SHP77 treated with DMSO at 0.1 percent for 48 hours (cell line): ENCODE measurements at regions not wholly inside any gene's neighbourhood (a gene's known extent, or its start where the extent isn't known, plus 50 kb on each side); places are given as distances from the start of the nearest gene placed in this dataset.
"Not testable (repeated sequence)": the region's sequence is repeated elsewhere in the genome, so short reads cannot be mapped to it uniquely, and the experiment has no call there.

ENCODE experiments used
- DNase-seq: peaks from one replicate; lab custom pipeline; 2025; lab: John Stamatoyannopoulos, UW

GRCh38 chr3:62926494-62926893 lies 51.3 kb upstream of the CADPS start:
- no peak for DNase-seq

- no peak for DNase-seq
Measured at GRCh38 chr3:62928256-62928655, 53.0 kb upstream of the CADPS start.

DNA sequence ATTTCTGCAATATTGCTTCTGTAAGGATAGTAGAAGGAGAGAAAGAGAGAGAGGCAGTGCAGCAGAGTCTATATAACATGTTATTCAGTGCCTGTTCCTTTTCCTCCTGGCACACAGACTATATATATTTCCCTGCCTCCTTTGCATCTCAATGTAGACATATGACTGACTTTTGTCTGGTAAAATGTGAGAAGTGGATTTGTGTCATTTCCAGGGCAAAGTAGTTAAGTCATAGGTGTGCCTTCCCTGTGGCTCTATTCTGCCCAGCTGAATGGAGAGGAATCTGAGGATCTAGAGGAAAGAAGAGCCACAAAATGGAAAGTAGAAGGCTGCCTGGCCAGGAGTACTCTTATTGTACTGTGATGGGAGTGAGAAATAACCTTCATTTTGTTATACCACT lies 54.6 kb upstream of the CADPS start:
- DNase-seq: no peak

GRCh38 chr3:62935793-62936192 lies 60.6 kb upstream of the CADPS start:
- DNase-seq: no peak

GRCh38 chr3:62936626-62937254 lies 61.5 kb upstream of the CADPS start:
- DNase-seq: no peak

DNA sequence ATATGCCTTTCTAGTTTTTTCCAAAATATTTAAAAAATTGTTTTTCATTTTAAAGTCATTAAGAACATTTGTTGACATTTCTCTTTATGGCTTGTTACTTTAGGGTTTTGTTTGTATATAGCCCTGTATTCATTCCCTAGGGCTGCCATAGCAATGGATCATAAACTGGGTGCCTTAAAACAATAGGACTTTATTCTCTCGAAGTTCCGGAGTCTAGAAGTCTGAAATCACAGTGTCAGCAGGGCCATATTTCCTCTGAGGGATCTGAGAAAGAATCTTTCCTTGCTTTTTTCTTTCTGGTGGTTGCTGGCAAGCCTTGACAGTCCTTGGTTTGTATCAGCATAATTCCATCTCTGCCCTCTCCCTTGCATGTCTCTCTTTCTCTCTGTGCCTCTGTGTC lies 63.4 kb upstream of the CADPS start:
- DNase-seq: no peak

DNA sequence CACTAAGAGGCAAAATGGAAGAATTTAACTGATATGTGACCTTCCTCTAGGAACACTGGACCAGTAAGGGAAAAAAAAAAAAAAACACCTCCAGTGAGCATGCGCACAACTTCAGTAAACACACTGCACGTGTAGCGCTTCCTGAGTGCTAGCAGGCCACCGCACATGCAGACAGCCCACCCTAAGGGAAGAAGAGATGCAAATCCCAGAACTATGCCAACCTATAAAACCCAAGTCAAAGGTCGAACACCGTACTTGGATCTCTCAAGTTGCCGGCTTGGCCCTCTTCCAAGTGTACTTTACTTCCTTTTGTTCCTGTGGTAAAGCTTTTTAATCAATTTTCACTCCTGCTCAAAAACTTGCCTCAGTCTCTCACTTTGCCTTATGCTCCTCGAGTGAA lies 64.5 kb upstream of the CADPS start:
- no peak for DNase-seq

DNA sequence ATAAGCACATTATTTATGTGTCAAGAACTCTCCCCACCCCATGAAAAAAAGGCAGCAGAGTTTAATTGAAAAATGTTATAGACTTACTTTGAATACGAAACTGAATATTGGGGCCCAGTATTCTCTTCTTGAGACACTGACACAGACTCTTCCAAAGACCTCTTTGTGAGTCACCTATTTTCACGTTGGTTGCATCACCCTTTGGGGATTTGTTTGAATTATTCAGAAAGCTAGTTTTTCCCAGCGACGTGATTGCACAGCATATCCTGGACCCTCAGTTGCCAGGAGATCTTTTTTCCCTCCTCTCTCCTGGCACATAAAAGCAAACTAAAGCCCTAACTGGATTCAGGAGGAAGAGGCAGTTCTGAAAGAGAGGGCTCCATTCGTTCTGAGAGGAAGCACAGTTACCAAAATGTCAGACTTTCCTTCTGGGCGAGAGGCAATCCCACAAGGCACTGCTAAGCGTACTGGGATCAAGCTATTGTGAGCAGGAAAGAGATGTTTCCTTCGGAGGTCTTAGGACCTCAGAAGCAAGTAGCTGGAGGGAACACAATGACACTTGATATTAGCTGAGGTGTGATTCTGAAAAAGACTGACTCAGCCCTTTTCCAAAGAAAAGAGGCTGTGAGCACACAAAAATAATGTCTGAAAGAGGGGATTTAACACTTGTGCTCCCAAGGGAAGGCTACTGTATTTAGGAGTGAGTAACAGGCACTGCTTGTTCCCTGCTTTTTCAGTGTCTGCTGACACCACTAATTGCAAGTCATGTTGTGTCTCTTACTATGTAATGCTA lies 65.8 kb upstream of the CADPS start:
- DNase-seq: no peak

DNA sequence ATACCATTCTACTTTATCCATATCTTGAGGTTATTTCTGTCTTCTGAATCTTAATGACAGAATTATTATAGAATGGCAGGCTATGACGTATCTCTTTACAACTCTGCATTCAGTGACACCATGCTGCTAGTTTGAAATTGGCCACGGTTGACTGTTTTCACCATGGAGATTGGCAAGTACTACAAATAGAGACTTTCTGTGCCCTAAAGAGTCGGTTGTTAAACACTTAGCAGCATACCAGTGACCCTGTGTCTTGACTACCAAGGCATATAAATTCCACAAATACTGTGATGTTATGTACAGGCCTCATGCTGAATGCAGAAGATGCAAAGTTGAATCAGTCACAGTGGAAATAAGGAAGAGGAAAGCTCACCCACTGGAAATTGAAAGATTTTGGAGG lies 67.0 kb upstream of the CADPS start:
- no peak for DNase-seq

GRCh38 chr3:62942764-62943163 lies 67.5 kb upstream of the CADPS start:
- no peak for DNase-seq

GRCh38 chr3:62948921-62949320 lies 73.7 kb upstream of the CADPS start:
- DNase-seq: no peak

- no peak for DNase-seq
Measured at GRCh38 chr3:62950210-62950609, 75.0 kb upstream of the CADPS start.

DNA sequence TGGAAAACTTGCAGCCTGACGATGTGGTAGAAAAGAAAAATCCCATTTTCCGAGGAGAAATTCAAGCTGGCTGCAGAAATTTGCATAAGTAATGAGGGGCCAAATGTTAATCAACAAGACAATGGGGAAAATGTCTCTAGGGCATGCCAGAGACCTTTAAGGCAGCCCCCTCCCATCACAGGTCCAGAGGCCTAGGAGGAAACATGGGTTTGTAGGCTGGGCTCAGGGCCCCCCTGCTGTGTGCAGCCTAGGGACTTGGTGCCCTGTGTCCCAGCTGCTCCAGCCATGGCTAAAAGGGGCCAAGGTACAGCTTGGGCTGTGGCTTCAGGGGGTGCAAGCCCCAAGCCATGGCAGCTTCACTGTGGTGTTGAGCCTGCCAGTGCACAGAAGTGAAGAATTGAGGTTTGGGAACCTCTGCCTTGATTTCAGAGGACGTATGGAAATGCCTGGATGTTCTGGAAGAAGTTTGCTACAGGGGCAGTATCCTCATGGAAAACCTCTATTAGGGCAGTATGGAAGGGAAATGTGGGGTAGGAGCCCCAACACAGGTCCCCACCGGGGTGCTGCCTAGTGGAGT lies 75.9 kb upstream of the CADPS start:
- no peak for DNase-seq

DNA sequence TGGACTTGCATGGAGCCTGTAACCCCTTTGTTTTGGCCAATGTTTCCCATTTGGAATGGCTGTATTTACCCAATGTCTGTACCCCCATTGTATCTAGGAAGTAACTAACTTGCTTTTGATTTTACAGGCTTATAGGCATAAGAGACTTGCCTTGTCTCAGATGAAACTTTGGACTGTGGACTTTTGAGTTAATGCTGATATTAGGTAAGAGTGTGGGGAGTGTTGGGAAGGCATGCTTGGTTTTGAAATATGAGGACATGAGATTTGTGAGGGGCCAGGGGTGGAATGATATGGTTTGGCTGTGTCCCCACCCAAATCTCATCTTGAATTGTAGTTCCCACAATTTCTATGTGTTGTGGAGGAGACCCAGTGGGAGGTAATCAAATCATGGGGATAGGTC lies 76.7 kb upstream of the CADPS start:
- DNase-seq: not testable (repeated sequence)

GRCh38 chr3:62954580-62954979 lies 79.4 kb upstream of the CADPS start:
- no peak for DNase-seq

DNA sequence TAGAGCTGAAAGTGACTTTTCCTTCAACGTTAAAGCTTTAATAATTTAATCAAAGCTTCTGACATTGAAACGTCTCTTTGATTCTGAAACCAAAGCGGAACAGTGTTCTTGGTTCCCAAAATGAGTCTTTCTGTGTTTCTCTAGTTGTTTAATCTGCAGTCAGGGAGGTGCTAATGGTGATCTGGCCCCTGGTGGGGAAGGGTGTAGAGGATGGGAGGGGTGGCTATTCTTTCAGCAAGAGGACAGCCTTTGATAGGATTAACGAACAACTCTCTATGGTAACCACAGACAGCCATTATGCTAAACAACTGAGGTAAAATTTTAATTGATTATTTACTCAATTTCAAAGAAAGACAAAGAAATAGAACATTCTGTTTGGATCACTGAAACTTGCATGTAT lies 79.9 kb upstream of the CADPS start:
- DNase-seq: no peak

DNA sequence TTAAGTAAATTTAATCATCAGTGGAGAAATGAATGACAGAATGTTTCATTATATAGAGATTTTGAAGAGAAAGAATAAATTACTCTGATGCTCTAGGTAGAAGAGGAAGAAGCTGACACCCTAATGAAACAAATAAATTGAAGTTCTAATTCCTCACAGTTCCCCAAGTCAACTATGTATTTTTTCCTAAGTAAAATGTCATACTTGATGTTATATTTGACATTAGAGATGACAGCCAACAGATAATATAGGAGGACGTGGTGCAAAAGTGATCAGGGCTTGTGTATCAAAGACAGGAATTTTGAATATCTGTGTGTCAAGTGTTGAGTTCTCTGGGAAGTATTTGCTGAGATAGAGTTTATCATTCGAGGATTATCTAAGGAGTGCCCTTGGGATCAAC lies 81.2 kb upstream of the CADPS start:
- DNase-seq: no peak

- no peak for DNase-seq
Measured at GRCh38 chr3:62961874-62962556, 86.8 kb upstream of the CADPS start.

- DNase-seq: no peak
Measured at GRCh38 chr3:62962714-62963113, 87.5 kb upstream of the CADPS start.

DNA sequence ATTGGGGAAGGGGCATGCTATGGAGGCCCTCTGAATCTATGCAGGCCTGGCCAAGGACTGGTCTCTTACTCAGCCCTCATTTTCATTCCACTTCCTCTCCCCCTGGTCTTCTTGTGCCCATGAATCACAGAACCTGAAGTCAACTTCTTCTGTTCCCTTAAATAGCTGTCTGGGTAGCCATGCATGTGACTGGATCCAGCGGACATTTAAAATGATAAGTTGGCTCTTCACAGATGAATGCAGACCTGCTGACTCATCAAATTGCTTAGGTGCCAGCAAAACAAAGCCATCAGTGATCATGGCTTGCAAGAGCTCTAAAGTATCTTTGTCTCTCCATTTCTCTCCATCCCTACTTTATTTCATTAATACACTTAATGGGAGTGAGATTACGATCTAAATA lies 90.1 kb upstream of the CADPS start:
- no peak for DNase-seq

DNA sequence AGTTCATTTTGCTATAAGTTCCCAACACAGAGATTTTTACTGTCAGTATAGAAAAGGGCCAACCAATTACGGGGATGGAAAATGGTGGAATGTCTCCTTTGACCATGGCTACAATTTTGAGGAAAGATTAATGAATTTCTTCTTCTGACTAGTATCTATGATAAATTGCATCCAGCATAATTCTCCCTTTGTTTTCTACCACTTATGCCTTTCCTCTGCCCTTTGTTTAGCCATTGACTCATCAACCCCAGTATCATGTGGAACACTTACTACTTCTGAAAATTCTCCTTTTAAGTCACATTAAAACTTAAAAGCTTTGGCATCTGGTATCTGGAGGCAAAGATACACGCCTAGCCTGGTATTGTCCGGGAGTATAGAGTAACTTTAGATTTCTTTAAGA lies 92.9 kb upstream of the CADPS start:
- DNase-seq: no peak

- no peak for DNase-seq
Measured at GRCh38 chr3:62970648-62971047, 95.4 kb upstream of the CADPS start.

DNA sequence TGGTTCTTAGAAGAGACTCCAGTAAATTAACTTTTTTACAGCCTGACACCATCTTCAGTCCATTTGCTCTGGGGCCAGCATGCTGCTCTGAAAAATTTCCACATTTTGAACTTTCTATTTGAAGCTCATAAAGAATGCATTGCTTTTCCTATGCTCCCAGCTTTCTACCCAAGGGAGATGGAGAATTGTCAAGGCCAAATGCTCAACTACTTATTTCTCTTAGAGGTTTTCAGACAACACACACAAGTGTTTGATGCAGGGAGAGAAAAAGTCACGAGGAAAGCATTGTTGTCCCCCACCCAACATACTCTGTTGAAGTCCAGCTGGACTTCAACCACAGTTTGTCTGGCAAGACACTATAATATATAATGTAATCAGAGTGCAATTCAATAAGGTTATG lies 100.3 kb upstream of the CADPS start:
- no peak for DNase-seq
